Esophagus squamous epithelium (tissue), 5 donors: ENCODE measurements at regions not wholly inside any gene's neighbourhood (a gene's known extent, or its start where the extent isn't known, plus 50 kb on each side); places are given as distances from the start of the nearest gene placed in this dataset.

ENCODE experiments used
- DNase-seq: peaks from one replicate; lab custom pipeline; 2025; lab: John Stamatoyannopoulos, UW
- H3K27ac ChIP-seq, 4 donors: fragments of 200-600 bp; sonication (generic); one replicate each; pipeline ENCODE4 v1.5.1; 2016 to 2019; ENCODE audit warnings: mild to moderate bottlenecking in 1 of 4
- H3K27me3 ChIP-seq, 4 donors: fragments of 200-600 bp; sonication (generic); 1 replicate in 3 of 4; 2 replicates in 1 of 4; pipeline versions ENCODE4 v1.5.1 to v1.6.0; 2017 to 2021; ENCODE audit warnings: antibody characterized with exemption in 1 of 4
- H3K36me3 ChIP-seq, 3 donors: fragments of 200-600 bp; sonication (generic); one replicate each; pipeline ENCODE4 v1.5.1; 2016 to 2019
- H3K4me1 ChIP-seq, 3 donors: fragments of 200-600 bp; sonication (generic); one replicate each; pipeline ENCODE4 v1.5.1; 2017 to 2019
- H3K4me3 ChIP-seq, 4 donors: fragments of 200-600 bp; sonication (generic); 1 replicate in 3 of 4; 2 replicates in 1 of 4; pipeline ENCODE4 v1.5.1; 2016 to 2019; ENCODE audit warnings: mild to moderate bottlenecking in 2 of 4, moderate library complexity in 1 of 4
- H3K9me3 ChIP-seq, 3 donors: fragments of 200-600 bp; sonication (generic); one replicate each; pipeline ENCODE4 v1.5.1; 2016 to 2019
- CTCF ChIP-seq, 6 experiments: fragments of 450-650 bp in 4 of 6; fragments of 200-600 bp in 2 of 6; sonication (generic) in 2 of 6; IDR thresholded peaks; one replicate each; pipeline ENCODE4 v1.5.1; 2016 to 2019; ENCODE audit warnings: antibody characterized with exemption in 6 of 6, mild to moderate bottlenecking in 4 of 6, moderate library complexity in 4 of 6
- POLR2A ChIP-seq, 4 donors: fragments of 450-650 bp; IDR thresholded peaks; one replicate each; pipeline ENCODE4 v1.6.1; 2017; ENCODE audit warnings: antibody characterized with exemption in 4 of 4, mild to moderate bottlenecking in 4 of 4, moderate library complexity in 3 of 4
- WGBS, 2 donors: methylation state at CpG; one replicate each; pipeline ENCODE4 v1.1.5; 2018; 5-methylcytosine and 5-hydroxymethylcytosine counted together
- intact Hi-C: fragments of 100-400 bp; cut with DNase I; formaldehyde crosslinking; loops from one replicate; pipeline ENCODE4 v1.15.0; 2022
- donor health status: DM: yes; HTN: yes; CAD: no.

- Histone ChIP-seq H3K27ac (no peak overlapping the region), H3K9me3 (no peaks in the 10 kb centered on the region), H3K27me3 (peaks cover 0 to 3% (median 0%) of the 10 kb centered on the region in 4 donors), H3K4me1 (no peaks in the 10 kb centered on the region), H3K4me3 (no peak overlapping the region), H3K36me3 (no peaks in the 10 kb centered on the region)
- DNase-seq: no peak
- TF ChIP-seq POLR2A (IDR thresholded peaks at IDR 0.05) (no peak), CTCF (IDR thresholded peaks at IDR 0.05) (no peak)
- intact Hi-C loops: no loop called here
- 100% methylated on average over 2 to 3 of the region's 4 CpGs for WGBS, 2 donors
Measured at GRCh38 chr2:29974086-29974485, 52.7 kb upstream of the ALK start.

- H3K27me3 ChIP-seq: peaks cover 0 to 3% (median 0%) of the 10 kb centered on the region in 4 donors
- TF ChIP-seq POLR2A (IDR thresholded peaks at IDR 0.05) (no peak), CTCF (IDR thresholded peaks at IDR 0.05) (no peak)
- H3K9me3 ChIP-seq: no peaks in the 10 kb centered on the region
- H3K36me3 ChIP-seq: no peaks in the 10 kb centered on the region
- H3K4me1 ChIP-seq: no peaks in the 10 kb centered on the region
- no peak overlapping the region for H3K27ac ChIP-seq
- no peak for DNase-seq
- no peak overlapping the region for H3K4me3 ChIP-seq
- WGBS, 2 donors: 69 to 79% methylated on average over 3 of the region's 3 CpGs
- intact Hi-C loops: no loop called here
Measured at GRCh38 chr2:29977284-29977683, 55.9 kb upstream of the ALK start.

GRCh38 chr2:29981402-29981801 lies 60.0 kb upstream of the ALK start:
- no peak overlapping the region for H3K27ac ChIP-seq
- WGBS, 2 donors: 94 to 95% methylated on average over 4 of the region's 4 CpGs

GRCh38 chr2:29983308-29983707 lies 61.9 kb upstream of the ALK start:
- DNase-seq: no peak

More at GRCh38 chr2:29981402-29981801, 60.0 kb upstream of the ALK start:
- no peak for TF ChIP-seq CTCF (IDR thresholded peaks at IDR 0.05)
- no peak for TF ChIP-seq POLR2A (IDR thresholded peaks at IDR 0.05)
- H3K36me3 ChIP-seq: no peaks in the 10 kb centered on the region
- peaks cover 0 to 9% (median 0%) of the 10 kb centered on the region in 3 donors for H3K4me1 ChIP-seq
- H3K27me3 ChIP-seq: no peaks in the 10 kb centered on the region
- intact Hi-C loops: no loop called here
- no peak overlapping the region for H3K4me3 ChIP-seq
- no peaks in the 10 kb centered on the region for H3K9me3 ChIP-seq
- DNase-seq: no peak

GRCh38 chr2:29987146-29987545 lies 65.8 kb upstream of the ALK start:
- DNase-seq: no peak
- 15 to 20% methylated on average over 1 of the region's 1 CpG for WGBS, 2 donors
- Histone ChIP-seq H3K4me3 (no peak overlapping the region), H3K36me3 (no peaks in the 10 kb centered on the region), H3K27me3 (no peaks in the 10 kb centered on the region), H3K27ac (peak overlapping the region in 3 of 4 donors; percentile 30 to 74 (median 45)), H3K9me3 (no peaks in the 10 kb centered on the region), H3K4me1 (peaks cover 0 to 48% (median 14%) of the 10 kb centered on the region in 3 donors)
- intact Hi-C loops: no loop called here
- TF ChIP-seq CTCF (IDR thresholded peaks at IDR 0.05): no peak
- no peak for TF ChIP-seq POLR2A (IDR thresholded peaks at IDR 0.05)

More at GRCh38 chr2:29983308-29983707, 61.9 kb upstream of the ALK start:
- Histone ChIP-seq H3K4me1 (peaks cover 0 to 26% (median 7%) of the 10 kb centered on the region in 3 donors), H3K27me3 (no peaks in the 10 kb centered on the region), H3K4me3 (no peak overlapping the region), H3K27ac (no peak overlapping the region), H3K9me3 (no peaks in the 10 kb centered on the region), H3K36me3 (no peaks in the 10 kb centered on the region)
- intact Hi-C loops: no loop called here
- 75 to 84% methylated on average over 4 of the region's 4 CpGs for WGBS, 2 donors
- TF ChIP-seq POLR2A (IDR thresholded peaks at IDR 0.05) (no peak), CTCF (IDR thresholded peaks at IDR 0.05) (no peak)
